Epidermal melanocyte (primary cell): ENCODE measurements at regions not wholly inside any gene's neighbourhood (a gene's known extent, or its start where the extent isn't known, plus 50 kb on each side); places are given as distances from the start of the nearest gene placed in this dataset.

Source experiments
- DNase-seq: peaks from one replicate; pipeline ENCODE4 v3.0.0; 2011; ENCODE audit warnings: low spot score; ENCODE audit not compliant: insufficient read length

DNA sequence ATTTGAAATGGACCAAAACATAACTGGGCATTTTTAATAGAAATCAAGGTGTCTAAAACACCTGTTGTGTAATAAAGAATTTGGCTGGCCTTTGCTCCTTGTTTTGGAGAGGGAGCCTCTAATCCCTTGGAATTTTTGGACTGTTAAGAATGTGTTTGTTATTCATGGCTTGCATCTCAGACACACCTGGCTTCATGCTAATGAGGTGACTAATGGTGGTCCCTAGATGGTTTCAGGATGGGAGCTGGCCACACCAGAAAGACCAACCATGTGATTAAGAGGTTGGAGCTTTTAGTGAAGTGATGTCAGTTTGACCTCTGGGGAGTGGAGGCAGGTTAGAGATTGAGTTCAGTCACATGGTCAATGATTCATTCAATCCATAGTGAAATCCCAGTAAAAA lies 328.4 kb downstream of the DHX35 start:
- no peak for DNase-seq

DNA sequence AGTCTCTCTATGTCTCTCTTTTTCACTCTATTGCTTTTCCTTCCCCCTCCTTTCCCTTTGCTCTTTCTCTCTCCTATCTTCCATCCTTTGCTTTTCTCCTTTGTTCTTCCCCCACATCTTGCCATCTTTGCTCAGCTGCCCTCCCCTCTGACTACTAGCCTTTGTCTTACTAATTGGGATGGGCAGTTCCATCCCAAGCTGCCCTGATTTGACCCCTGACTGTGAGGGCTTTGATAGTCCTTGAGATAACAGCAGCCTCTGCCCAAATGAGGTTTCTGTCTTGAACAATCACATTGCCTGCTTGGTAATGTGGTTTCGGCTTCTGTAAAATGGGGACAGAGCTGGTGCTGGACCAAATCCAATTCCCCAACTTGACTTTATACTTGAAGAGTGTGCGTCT lies 327.7 kb downstream of the DHX35 start:
- DNase-seq: no peak

DNA sequence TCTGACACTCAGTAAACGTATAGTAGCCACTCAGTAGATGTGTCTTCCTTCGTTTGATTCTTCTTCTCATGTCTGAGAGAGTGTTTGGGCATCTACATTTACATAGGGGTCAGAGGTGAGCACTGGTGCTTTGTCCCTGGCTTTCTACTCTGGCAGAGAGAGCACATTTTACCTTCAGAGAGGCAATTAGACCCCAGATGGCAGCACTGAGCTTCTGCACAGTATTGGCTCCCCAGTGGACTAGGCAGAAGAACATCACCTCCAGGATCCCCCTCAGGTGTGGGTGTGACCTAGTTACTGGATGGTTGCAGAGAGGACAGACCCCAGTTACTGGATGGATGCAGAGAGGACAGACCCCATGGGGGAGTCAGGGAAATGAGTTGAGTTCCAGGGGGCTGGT lies 327.2 kb downstream of the DHX35 start:
- no peak for DNase-seq

DNA sequence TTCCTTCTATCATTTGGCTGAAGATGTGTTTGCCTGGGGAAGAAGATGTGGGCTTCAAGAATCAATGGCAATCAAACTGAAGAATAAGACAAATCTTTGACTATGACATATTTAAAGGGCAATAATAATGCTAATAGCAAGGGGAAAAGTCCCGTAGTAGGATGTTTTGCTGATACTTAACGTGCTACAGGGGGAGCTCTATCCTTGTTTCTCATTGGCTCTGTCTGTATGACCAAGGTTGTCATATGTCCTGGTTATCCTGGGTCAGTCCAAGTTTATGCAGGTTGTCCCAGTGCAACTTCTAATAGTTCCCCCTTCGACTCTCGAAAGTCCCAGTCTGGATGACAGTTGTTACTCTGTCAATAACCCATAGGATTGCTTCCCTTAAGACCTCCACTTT lies 321.3 kb downstream of the DHX35 start:
- DNase-seq: no peak

DNA sequence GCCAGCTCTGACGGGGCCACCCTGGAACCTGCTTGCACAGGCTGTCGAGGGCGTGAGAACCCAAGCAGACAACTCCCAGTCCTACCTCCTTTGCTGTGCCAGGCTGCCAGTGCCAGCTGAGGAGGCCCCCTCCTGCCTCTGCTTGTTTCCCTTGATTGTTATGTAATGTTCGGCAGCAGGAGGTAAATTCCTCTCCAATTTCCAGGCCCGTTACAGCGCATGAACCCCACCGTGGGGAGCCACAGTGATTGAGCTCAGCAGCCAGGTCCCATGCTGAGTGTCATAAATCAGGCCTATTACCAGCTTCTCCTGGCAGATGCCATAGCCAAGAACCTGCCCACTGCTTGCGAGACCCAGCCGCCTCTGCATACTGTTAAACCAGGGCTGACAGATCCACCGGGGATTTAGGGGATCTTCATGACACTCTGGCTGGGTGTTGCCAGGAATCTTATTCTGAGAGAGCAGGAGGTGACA lies 320.5 kb downstream of the DHX35 start:
- DNase-seq: no peak

DNA sequence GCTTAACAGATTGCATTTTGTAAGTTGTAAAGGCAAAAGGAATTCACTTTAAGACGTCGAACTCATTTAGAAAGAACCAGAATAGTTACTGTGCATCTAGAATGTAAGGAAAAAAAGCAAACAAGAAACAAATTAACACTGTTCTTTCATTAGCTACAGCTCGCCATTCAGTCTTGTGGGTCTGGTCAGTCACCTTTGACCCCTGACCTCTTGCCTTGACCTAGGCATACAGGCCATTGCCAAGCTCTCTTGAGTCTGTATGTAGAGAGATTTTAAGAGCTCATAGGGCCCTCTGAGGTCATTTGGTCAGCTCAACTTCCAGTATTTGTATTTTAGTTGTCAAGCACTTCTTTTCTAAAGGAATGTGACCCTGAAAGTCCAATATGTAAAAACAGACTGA lies 318.7 kb downstream of the DHX35 start:
- DNase-seq: no peak

DNA sequence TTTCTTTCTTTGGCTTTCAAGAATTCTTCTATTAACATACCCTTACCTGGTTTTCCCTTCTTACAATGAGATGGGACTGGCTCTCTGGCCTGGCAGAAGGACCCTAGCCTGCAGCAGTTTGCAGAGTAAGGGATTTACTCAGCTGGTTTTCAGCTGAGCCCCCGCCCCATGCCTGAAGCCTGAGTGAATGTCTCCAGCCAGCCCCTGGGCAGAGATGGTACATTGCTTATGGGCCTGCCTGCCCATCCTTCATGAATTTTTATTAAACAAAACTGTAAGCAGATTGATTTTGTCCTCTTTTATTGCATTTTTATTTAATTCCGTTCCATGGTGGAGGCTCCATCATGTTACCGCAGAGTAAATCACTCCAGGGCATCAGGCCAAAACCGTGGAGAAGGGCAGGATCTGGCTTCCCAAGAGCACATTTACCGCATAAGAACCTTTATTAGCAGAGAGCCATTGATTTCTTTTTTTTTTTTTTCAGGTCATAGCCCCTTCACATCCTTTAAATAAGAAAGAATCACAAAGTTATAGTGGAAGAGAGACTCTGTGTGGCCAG lies 316.2 kb downstream of the DHX35 start:
- no peak for DNase-seq

DNA sequence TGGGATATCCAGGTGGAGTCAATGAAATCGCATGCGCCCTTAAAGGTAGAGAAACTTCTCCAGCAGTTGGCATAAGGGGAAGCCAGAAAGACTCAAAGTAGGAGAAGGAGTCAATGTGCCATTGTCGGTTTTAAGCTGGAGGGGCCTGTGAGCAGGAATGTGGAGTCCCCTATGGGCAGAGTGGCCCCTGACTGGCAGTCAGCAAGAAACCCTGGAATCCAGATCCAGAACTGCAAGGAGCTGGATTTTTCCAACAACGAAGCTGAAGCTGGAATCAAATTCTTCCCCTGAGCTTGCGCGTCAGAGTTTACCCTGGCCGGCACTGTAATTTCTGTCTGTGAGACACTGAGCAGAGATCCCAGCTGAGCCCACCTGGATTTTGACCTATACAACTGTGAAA lies 315.0 kb downstream of the DHX35 start:
- no peak for DNase-seq

DNA sequence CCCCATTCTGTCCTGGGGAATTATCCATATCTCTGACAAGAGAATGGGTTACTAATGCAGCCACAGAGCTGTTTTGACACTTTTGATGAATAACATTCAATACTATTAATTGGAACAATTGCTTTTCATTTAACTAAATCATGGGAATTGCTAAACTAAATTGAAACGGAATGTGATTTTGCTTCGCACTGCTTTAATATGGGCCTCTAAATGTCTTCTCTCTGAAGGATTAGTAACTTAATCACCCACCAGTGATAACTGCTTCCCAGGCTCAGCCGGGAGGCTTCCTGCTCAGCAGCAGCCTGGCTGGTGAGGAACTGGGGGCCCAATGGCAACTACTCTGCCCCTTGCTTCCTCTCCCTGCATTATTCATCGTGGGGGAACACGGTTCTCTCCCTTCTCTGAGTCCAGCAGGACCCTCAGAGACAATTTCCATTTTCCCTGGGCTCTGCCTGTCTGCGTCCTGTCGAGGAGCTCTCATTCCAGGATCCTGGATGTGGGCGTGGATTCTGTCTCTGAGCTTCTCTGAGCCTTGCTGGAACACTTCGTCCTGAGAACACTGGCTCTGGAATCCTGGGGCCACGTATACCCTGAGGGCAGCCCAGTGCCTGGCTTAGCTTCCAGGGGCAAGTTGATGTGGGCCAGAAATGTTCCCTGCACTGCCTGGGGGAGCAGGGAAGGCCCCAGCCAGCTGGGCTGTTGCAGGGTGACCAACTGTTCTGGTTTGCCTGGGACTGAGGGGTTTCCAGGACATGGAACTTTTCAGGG lies 308.9 kb downstream of the DHX35 start:
- DNase-seq: no peak

DNA sequence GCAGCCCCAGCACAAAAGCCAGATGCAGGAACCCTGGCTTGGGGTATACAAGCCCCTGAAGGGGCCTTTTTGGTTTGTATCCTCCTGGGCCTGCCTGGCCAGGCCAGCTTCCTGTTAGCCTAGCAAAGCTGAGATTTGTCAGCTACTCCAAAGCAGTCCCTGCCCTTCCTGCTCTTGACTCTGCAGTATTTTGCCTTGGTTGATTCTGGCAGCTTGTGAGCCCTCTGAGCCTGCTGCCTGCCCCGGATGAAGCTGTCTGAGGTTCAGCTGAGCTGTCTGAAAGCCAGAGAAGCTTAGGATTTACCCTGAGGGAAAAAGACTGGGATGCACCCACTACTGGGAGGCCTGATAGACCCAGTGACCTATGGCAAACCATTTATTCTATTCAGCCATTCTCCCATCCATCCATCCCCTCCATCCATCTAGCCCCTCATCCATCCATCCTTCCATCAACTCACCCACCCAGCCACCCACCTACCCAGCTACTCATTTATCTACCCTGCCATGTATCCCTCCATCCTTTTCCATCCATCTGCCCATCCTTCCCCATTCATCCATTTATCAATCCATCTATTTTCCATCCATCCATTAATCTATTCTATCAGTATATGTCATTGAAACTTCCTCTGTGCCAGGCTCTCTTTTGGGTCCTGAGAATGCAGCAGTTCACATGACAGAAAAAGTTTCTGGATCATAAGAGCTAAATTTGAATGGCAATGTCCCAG lies 307.5 kb downstream of the DHX35 start:
- DNase-seq: no peak

DNA sequence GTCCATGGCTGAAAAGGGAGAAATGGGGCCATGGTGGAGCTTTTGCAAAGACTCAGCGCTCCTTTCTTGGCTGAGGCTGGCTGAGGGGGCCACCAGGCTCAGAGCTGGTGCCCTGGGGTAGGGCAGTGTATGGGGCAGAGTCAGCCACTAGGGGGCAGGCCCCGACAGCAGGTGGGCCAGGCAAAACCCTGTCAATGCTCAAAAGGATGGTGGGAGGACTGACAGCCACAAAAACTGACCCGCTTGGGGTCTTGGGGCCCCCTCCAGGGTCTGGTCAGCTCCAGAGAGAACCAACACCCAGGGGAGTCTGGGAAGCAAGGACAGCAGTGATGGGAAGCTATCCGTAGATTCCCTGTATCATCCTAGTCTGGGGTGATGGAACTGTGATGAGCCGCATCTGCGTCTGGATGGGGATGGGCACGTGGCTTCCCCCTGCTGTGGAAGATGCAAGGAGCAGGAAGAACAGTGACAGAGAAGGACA lies 306.9 kb downstream of the DHX35 start:
- DNase-seq: no peak

DNA sequence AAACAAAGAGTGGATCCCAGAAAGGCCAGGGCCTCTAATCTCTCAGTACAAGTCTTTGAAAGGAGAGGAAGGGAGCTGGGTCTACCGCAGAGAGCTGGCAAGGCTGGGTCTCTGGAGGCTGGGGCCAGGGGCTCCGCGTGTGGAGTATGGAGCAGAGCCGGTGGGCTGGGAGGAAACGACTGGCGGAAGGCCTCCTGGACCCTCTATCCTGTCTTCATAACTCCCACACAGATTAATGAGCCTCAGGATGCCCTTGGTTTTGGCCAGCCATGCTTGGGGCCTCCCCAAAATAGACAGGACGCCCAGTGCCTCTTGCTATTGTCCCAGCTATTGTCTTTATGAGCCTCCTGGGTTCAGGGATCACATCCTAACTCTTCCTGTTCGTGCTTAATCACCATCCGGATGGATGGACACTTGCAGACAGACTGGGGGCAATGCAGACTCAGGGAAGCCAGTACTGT lies 306.4 kb downstream of the DHX35 start:
- DNase-seq: no peak

DNA sequence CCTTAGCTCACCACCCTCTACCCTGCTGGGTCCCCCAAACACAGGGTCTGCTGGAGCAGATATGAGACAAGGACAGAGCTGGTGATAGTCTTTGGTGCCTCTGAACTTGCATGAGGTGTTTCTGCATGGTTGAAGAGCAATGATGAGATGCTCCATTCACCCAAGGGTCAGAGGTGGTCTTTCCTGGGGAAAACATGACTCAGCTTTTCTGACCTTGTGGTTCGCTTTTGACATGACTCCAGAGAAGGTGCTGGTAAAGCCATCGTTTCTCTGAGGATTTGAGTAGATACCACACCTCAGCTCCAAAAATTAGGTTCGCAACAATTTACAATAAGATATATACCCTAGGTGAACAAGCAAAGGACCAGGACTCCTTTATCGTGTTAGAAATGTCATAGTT lies 304.8 kb downstream of the DHX35 start:
- DNase-seq: no peak

DNA sequence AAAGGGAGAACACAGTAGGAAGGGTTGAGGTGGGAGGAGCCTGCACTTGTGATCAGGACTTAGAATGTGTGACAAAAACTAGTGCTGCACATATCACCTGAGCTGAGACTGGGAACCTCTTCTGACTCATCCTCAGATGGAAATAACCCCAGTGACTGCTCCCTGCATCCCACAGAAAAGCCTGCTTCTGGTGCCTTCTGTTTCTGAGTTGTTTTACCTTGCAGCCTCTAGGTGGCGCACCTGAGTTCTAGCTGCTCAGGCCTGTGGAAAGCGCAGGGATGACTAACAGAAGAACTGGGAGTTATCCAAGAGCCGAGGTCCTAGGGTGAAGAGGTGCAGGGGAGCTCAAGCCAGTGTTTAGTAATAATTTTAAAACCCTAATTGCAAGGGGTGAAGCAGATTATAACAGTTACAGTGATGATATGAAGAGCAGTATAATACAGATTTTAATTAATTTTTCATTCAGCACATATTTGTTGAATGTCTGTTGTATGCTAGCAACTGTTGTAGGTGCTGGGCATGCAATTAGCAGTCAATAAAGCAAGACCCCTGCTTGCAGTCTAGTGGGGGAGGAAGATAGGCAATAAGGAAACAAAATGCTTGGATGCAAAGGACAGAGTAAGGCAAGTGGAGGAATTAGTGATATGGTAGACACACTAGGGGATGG lies 302.5 kb downstream of the DHX35 start:
- peak; percentile 92 for DNase-seq

DNA sequence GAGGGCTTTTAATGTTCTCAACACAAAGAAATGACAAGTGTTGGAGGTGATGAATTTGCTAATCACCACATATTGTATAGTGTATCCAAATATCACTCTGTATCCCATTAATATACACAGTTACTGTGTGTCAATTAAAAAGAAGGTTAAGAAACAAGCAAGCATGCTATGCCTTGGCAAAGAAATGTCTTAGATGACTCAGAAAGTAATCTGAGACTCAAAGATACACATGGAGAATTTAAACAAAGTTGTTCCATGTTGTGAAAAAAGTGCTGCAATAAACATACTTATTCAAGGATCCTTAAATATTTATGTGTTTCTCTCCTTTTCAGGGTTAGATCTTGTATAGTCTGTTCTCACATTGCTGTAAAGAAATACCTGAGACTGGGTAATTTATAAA lies 300.9 kb downstream of the DHX35 start:
- DNase-seq: no peak

DNA sequence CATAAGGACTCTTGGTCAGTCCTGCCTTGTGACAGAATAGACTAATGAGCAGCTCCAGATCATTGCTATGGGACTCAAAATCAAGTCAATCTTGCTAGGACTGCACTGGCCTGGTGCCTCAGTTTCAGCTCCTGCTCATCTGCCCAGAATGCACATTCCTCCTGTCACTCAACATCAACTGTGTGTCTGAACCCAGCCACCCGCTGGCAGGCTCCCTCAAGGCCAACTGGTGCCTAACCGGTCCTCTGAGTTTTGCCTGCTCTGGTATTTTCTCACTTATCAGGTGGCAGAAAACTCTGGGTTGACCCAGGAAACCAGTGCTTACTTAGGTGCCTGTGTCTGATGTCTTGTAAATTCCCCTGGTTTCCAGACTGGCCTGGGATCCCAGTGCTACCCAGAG lies 297.7 kb downstream of the DHX35 start:
- no peak for DNase-seq

DNA sequence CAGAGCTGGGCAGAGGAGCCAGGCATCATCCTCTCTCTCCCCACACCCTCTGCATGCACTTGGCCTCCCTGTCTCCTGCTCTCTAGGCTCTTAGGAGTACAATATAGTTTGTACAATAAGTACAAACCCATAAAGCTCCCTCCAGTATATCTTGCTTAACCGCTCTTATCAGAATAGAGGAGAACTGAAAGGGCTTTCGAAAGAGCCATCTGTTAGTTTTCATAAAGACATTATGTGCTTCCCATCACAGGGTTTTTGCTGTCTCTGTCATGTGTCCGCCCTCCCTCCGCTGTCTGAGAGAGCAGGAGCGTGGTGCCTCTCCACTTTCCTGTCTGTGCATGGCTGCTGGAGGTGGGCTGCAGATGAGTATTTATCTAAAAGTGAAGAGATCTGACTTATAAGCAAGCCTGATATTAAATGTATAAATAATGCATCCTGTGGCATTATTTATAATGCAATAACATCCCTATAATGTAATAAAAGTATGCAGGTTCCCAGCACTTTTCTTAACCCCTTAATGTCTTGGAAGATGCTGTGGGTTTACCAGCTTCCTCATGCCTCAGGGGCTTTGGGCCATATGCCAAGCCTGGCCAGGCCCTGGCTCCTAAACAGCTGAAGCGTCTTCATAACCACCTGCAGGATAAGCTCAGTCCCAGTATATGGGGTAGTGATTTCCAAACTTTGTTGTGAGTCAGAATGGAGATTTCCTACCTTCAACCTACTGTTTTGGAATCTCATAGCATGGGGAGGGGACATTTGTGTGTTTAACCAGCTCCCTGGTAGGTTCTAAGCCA lies 297.1 kb downstream of the DHX35 start:
- no peak for DNase-seq

DNA sequence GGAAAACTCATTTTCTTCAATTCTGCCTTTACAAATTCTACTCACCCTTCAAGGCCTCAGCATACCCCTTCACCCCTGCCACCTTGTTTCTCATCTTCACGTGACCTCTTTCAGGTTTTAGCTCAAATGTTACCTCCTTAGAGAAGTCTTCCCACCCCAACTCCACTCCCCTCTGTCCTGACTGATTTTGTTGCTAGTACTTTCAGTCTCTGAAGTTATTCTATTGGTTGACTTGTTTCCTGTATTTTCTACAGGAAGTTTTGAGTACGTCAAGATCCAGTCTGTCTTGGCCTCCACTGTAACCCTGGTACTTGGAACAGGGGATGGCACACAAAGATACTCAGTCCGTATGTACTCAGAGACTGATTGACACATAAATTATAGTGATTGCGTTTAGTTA lies 296.1 kb downstream of the DHX35 start:
- no peak for DNase-seq

DNA sequence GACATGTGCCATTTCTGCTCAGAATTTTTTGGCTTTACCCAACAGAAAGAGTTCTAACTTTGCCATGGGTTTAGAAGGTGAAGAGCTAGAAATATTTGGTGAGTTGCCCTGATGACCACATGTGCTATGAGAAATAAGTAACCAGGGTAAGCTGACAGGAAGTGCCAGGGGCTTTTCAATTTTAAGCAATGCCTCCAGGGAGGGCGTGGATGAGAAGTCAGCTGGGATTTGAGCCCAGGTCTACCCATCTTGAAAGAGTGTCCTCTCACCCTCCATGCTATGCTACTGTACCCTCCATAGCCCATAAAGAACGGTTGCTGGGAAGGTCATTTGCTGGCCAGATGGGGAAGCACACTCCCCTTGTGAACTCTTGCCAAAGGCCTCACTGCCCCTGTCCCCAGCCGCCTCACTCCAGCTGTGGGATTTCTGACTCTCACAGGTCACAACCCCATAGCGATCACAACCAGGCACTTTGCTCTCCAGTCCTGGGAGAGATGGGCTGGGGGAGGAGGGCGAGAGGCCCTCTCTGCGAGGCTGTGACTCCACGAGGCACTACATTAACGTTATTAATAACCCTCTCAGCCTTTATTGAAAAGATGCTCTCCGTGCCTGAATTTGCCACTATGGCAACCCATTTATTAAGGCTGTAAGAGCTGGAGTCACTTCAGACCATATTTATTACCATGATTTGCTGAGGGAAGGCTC lies 291.1 kb downstream of the DHX35 start:
- no peak for DNase-seq

DNA sequence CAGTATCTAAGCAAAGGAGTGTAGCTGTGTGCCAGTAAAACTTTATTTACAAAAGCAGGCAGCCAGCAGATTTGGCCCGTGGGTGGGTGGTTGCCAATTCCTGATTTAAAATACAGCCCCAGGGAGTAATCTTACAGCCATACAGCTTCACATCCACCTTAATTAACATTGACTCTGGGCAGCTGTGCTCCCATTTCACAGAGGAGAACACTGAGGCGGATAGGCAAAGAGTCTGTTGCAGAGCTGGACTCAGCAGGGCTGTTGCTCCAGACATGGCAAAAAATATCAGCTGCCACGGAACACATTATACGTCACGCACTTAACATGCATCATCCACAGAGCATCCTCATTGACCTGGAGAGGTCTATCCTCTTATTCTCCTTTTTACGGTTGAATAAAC lies 289.9 kb downstream of the DHX35 start:
- DNase-seq: no peak
